ENCODE measurements at regions not wholly inside any gene's neighbourhood (a gene's known extent, or its start where the extent isn't known, plus 50 kb on each side); places are given as distances from the start of the nearest gene placed in this dataset.

DNA sequence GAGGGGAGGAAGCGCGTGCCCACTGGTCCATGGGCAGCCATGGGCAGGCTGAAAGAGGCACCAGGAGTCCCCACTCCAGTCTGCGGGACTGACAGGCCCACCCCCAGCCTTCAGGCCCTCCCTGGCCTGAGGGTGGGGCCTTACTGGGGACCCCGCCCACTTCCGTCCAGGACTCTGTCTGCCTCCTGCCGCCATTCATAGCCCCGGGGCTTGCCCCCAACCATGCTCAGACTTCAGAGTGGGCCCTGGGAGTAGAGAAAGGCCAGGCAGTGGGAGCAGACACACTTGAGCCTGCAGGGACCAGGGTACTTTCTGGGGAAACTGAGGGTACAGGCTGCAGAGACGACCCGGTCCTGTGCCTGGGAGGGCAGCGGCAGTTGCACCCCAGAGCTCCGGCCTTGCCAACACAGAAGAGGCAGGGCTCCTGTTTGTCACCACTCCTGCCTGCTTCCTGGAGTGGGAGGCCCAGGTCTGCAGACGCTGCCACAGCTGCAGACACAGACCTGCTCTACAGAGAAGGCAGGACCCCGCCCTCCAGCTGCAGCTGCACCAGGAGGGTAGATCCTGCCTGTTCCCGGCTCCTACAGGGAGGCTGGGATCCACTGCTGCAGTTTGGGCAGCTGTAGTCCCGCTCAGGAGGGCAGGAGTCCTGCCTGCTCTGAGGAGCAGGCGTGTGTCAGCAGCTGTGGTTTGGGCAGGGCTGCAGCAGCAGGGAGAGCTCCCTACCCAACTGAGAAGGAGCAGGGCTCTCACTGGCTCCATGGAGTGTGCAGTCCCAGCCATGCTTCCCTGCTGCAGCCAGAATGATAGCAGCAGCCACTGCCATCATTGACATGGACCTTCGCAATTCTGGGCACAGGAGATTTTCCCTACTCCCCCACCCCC, 387.9 kb upstream of the ANO3 start:
- TF ChIP-seq YY1 (IDR thresholded peaks at IDR 0.05; ENCODE audit: insufficient read depth, insufficient read length) = no peak
- no peak for TF ChIP-seq ZNF274 (IDR thresholded peaks at IDR 0.05; ENCODE audit: low read depth, low read length)

All from NT2/D1 (cell line).